LNCaP clone FGC (cell line): ENCODE measurements at regions not wholly inside any gene's neighbourhood (a gene's known extent, or its start where the extent isn't known, plus 50 kb on each side); places are given as distances from the start of the nearest gene placed in this dataset.
"Not testable (repeated sequence)": the region's sequence is repeated elsewhere in the genome, so short reads cannot be mapped to it uniquely, and the experiment has no call there.

Source experiments
- DNase-seq: peaks from one replicate; pipeline ENCODE4 v3.0.0-alpha.2; 2011; ENCODE audit warnings: low read depth
- H3K4me3 ChIP-seq: 2 replicates; pipeline ENCODE4 v1.5.1; 2011; ENCODE audit warnings: mild to moderate bottlenecking, low read depth, low read length, control low read depth
- CTCF ChIP-seq: IDR thresholded peaks from 2 replicates; pipeline ENCODE4 v1.5.1; 2012; ENCODE audit warnings: mild to moderate bottlenecking; ENCODE audit not compliant: control insufficient read depth, insufficient read depth; ENCODE audit errors: extremely low read depth

GRCh38 chr7:52344015-52344414, 691.4 kb upstream of the POM121L12 start:
- no peak for TF ChIP-seq CTCF
- no peak for DNase-seq

GRCh38 chr7:52340067-52340466, 695.4 kb upstream of the POM121L12 start:
- no peak for DNase-seq
- TF ChIP-seq CTCF = no peak
- no peak overlapping the region for H3K4me3 ChIP-seq

More at GRCh38 chr7:52344015-52344414, 691.4 kb upstream of the POM121L12 start:
- H3K4me3 ChIP-seq = no peak overlapping the region

GRCh38 chr7:52328328-52328727, 707.1 kb upstream of the POM121L12 start:
- not testable (repeated sequence) for H3K4me3 ChIP-seq, DNase-seq

GRCh38 chr7:52325237-52325636, 710.2 kb upstream of the POM121L12 start:
- DNase-seq = no peak
- H3K4me3 ChIP-seq = no peak overlapping the region
- no peak for TF ChIP-seq CTCF

GRCh38 chr7:52323202-52323746, 712.2 kb upstream of the POM121L12 start:
- DNase-seq = no peak
- no peak overlapping the region for H3K4me3 ChIP-seq
- no peak for TF ChIP-seq CTCF

- no peak overlapping the region for H3K4me3 ChIP-seq
- no peak for DNase-seq
- no peak for TF ChIP-seq CTCF
Observed at GRCh38 chr7:52320610-52321009, 714.8 kb upstream of the POM121L12 start.

GRCh38 chr7:52317921-52318320, 717.5 kb upstream of the POM121L12 start:
- H3K4me3 ChIP-seq = no peak overlapping the region
- no peak for DNase-seq
- TF ChIP-seq CTCF = no peak
